H1 (cell line): ENCODE measurements at regions not wholly inside any gene's neighbourhood (a gene's known extent, or its start where the extent isn't known, plus 50 kb on each side); places are given as distances from the start of the nearest gene placed in this dataset.

Experiments
- CREB1 ChIP-seq: IDR thresholded peaks from 2 replicates; pipeline ENCODE4 v1.6.1; 2012; ENCODE audit warnings: inconsistent platforms
- HDAC6 ChIP-seq: IDR thresholded peaks from one replicate; pipeline ENCODE4 v1.7.1; 2012; ENCODE audit warnings: low read depth, mild to moderate bottlenecking, inconsistent platforms, low read length, moderate library complexity
- KDM1A ChIP-seq: fragments of 200-600, 300-600 bp; sonication (generic); IDR thresholded peaks from 2 replicates; pipeline ENCODE4 v1.7.1; 2016; ENCODE audit warnings: mild to moderate bottlenecking, low read length, borderline replicate concordance
- PHF8 ChIP-seq: fragments of 200-600 bp; sonication (generic); conservative IDR thresholded peaks from 2 replicates; pipeline ENCODE4 v1.7.1; 2012; ENCODE audit warnings: low read depth, mild to moderate bottlenecking, inconsistent platforms, low read length, moderate library complexity
- SIRT6 ChIP-seq: IDR thresholded peaks from one replicate; pipeline ENCODE4 v1.7.1; 2012; ENCODE audit warnings: low read length, inconsistent platforms
- TBP ChIP-seq: IDR thresholded peaks from 2 replicates; pipeline ENCODE4 v1.6.1; 2011; ENCODE audit warnings: low read depth, low read length, improper control_type of control experiment
- USF2 ChIP-seq: IDR thresholded peaks from 2 replicates; pipeline ENCODE4 v1.6.1; 2011; ENCODE audit warnings: low read length, improper control_type of control experiment
- ZNF274 ChIP-seq: IDR thresholded peaks from 2 replicates; pipeline ENCODE4 v1.7.0; 2012; ENCODE audit warnings: low read length, borderline replicate concordance; ENCODE audit errors: extremely low read depth
- TF ChIP-seq, protein P1 (sequence below): fragments of 300-600 bp; sonication (generic); IDR thresholded peaks from 2 replicates; pipeline ENCODE4 v1.7.1; 2012; ENCODE audit warnings: low read length, moderate library complexity, mild to moderate bottlenecking, inconsistent platforms; ENCODE audit not compliant: insufficient replicate concordance

DNA sequence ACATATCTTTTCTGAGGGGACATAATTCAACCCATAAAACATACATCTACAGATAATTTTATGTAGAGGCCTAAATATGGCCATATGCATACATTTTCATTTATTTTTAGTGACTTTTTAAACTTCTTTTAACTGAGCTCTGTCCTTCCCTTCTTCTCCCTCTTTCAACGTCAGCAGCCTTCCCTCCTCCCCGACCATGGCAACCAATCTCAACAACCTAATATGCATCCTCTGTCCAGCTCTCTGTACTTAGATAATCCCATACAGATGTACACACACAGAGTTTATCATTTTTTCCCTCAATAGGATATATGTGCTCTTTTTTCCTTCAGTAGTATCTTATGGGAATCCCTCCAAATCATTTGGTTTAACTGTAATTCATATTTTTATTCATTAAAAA is 94.3 kb downstream of the CCDC71L start (continued):
- TF ChIP-seq, protein P1, sequence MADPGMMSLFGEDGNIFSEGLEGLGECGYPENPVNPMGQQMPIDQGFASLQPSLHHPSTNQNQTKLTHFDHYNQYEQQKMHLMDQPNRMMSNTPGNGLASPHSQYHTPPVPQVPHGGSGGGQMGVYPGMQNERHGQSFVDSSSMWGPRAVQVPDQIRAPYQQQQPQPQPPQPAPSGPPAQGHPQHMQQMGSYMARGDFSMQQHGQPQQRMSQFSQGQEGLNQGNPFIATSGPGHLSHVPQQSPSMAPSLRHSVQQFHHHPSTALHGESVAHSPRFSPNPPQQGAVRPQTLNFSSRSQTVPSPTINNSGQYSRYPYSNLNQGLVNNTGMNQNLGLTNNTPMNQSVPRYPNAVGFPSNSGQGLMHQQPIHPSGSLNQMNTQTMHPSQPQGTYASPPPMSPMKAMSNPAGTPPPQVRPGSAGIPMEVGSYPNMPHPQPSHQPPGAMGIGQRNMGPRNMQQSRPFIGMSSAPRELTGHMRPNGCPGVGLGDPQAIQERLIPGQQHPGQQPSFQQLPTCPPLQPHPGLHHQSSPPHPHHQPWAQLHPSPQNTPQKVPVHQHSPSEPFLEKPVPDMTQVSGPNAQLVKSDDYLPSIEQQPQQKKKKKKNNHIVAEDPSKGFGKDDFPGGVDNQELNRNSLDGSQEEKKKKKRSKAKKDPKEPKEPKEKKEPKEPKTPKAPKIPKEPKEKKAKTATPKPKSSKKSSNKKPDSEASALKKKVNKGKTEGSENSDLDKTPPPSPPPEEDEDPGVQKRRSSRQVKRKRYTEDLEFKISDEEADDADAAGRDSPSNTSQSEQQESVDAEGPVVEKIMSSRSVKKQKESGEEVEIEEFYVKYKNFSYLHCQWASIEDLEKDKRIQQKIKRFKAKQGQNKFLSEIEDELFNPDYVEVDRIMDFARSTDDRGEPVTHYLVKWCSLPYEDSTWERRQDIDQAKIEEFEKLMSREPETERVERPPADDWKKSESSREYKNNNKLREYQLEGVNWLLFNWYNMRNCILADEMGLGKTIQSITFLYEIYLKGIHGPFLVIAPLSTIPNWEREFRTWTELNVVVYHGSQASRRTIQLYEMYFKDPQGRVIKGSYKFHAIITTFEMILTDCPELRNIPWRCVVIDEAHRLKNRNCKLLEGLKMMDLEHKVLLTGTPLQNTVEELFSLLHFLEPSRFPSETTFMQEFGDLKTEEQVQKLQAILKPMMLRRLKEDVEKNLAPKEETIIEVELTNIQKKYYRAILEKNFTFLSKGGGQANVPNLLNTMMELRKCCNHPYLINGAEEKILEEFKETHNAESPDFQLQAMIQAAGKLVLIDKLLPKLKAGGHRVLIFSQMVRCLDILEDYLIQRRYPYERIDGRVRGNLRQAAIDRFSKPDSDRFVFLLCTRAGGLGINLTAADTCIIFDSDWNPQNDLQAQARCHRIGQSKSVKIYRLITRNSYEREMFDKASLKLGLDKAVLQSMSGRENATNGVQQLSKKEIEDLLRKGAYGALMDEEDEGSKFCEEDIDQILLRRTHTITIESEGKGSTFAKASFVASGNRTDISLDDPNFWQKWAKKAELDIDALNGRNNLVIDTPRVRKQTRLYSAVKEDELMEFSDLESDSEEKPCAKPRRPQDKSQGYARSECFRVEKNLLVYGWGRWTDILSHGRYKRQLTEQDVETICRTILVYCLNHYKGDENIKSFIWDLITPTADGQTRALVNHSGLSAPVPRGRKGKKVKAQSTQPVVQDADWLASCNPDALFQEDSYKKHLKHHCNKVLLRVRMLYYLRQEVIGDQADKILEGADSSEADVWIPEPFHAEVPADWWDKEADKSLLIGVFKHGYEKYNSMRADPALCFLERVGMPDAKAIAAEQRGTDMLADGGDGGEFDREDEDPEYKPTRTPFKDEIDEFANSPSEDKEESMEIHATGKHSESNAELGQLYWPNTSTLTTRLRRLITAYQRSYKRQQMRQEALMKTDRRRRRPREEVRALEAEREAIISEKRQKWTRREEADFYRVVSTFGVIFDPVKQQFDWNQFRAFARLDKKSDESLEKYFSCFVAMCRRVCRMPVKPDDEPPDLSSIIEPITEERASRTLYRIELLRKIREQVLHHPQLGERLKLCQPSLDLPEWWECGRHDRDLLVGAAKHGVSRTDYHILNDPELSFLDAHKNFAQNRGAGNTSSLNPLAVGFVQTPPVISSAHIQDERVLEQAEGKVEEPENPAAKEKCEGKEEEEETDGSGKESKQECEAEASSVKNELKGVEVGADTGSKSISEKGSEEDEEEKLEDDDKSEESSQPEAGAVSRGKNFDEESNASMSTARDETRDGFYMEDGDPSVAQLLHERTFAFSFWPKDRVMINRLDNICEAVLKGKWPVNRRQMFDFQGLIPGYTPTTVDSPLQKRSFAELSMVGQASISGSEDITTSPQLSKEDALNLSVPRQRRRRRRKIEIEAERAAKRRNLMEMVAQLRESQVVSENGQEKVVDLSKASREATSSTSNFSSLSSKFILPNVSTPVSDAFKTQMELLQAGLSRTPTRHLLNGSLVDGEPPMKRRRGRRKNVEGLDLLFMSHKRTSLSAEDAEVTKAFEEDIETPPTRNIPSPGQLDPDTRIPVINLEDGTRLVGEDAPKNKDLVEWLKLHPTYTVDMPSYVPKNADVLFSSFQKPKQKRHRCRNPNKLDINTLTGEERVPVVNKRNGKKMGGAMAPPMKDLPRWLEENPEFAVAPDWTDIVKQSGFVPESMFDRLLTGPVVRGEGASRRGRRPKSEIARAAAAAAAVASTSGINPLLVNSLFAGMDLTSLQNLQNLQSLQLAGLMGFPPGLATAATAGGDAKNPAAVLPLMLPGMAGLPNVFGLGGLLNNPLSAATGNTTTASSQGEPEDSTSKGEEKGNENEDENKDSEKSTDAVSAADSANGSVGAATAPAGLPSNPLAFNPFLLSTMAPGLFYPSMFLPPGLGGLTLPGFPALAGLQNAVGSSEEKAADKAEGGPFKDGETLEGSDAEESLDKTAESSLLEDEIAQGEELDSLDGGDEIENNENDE = no peak
- TF ChIP-seq SIRT6 (no peak), HDAC6 (no peak), USF2 (no peak), TBP (no peak), KDM1A (no peak), PHF8 (no peak), ZNF274 (no peak), CREB1 (no peak)
